ENCODE measurements at regions not wholly inside any gene's neighbourhood (a gene's known extent, or its start where the extent isn't known, plus 50 kb on each side); places are given as distances from the start of the nearest gene placed in this dataset.

GRCh38 chr9:107720501-107720900 is 230.9 kb upstream of the KLF4 start:
- DNase-seq (ENCODE audit: low spot score): no peak

- DNase-seq (ENCODE audit: low spot score): no peak
Observed at GRCh38 chr9:107717529-107718314, 228.2 kb upstream of the KLF4 start.

GRCh38 chr9:107715740-107716139 is 226.2 kb upstream of the KLF4 start:
- no peak for DNase-seq (ENCODE audit: low spot score)

GRCh38 chr9:107713470-107713869 is 223.9 kb upstream of the KLF4 start:
- no peak for DNase-seq (ENCODE audit: low spot score)

- DNase-seq (ENCODE audit: low spot score): no peak
Observed at GRCh38 chr9:107712390-107712789, 222.8 kb upstream of the KLF4 start.

- DNase-seq (ENCODE audit: low spot score): no peak
Observed at GRCh38 chr9:107711542-107711941, 222.0 kb upstream of the KLF4 start.

- DNase-seq (ENCODE audit: low spot score): no peak
Observed at GRCh38 chr9:107710953-107711352, 221.4 kb upstream of the KLF4 start.

- DNase-seq (ENCODE audit: low spot score): no peak
Observed at GRCh38 chr9:107710546-107710945, 221.0 kb upstream of the KLF4 start.

- no peak for DNase-seq (ENCODE audit: low spot score)
Observed at GRCh38 chr9:107708791-107709190, 219.2 kb upstream of the KLF4 start.

GRCh38 chr9:107707915-107708441 is 218.4 kb upstream of the KLF4 start:
- DNase-seq (ENCODE audit: low spot score): no peak

GRCh38 chr9:107707428-107707837 is 217.9 kb upstream of the KLF4 start:
- DNase-seq (ENCODE audit: low spot score): no peak

- DNase-seq (ENCODE audit: low spot score): no peak
Observed at GRCh38 chr9:107706701-107707427, 217.3 kb upstream of the KLF4 start.

GRCh38 chr9:107705521-107705920 is 216.0 kb upstream of the KLF4 start:
- no peak for DNase-seq (ENCODE audit: low spot score)

- no peak for DNase-seq (ENCODE audit: low spot score)
Observed at GRCh38 chr9:107704774-107705173, 215.2 kb upstream of the KLF4 start.

- DNase-seq (ENCODE audit: low spot score): no peak
Observed at GRCh38 chr9:107703651-107704050, 214.1 kb upstream of the KLF4 start.

- no peak for DNase-seq (ENCODE audit: low spot score)
Observed at GRCh38 chr9:107700847-107701246, 211.3 kb upstream of the KLF4 start.

- DNase-seq (ENCODE audit: low spot score): no peak
Observed at GRCh38 chr9:107699231-107699630, 209.7 kb upstream of the KLF4 start.

- DNase-seq (ENCODE audit: low spot score): no peak
Observed at GRCh38 chr9:107698779-107699178, 209.2 kb upstream of the KLF4 start.

GRCh38 chr9:107696302-107696701 is 206.7 kb upstream of the KLF4 start:
- no peak for DNase-seq (ENCODE audit: low spot score)

- DNase-seq (ENCODE audit: low spot score): no peak
Observed at GRCh38 chr9:107694390-107694789, 204.8 kb upstream of the KLF4 start.

- DNase-seq (ENCODE audit: low spot score): no peak
Observed at GRCh38 chr9:107693625-107694326, 204.2 kb upstream of the KLF4 start.

GRCh38 chr9:107691664-107692063 is 202.1 kb upstream of the KLF4 start:
- DNase-seq (ENCODE audit: low spot score): no peak

GRCh38 chr9:107690021-107690420 is 200.5 kb upstream of the KLF4 start:
- no peak for DNase-seq (ENCODE audit: low spot score)

Data from NAMALWA (cell line).